ENCODE measurements at regions not wholly inside any gene's neighbourhood (a gene's known extent, or its start where the extent isn't known, plus 50 kb on each side); places are given as distances from the start of the nearest gene placed in this dataset.

GRCh38 chr15:69843276-69843899 lies 254.3 kb downstream of the TLE3 start:
- no peaks in the 10 kb centered on the region for H3K36me3 ChIP-seq
- H3K27ac ChIP-seq: no peak overlapping the region
- H3K4me3 ChIP-seq: no peak overlapping the region
- TF ChIP-seq POLR2A (IDR thresholded peaks at IDR 0.05) (no peak), EP300 (IDR thresholded peaks at IDR 0.05) (no peak)
- TF ChIP-seq, protein P1, sequence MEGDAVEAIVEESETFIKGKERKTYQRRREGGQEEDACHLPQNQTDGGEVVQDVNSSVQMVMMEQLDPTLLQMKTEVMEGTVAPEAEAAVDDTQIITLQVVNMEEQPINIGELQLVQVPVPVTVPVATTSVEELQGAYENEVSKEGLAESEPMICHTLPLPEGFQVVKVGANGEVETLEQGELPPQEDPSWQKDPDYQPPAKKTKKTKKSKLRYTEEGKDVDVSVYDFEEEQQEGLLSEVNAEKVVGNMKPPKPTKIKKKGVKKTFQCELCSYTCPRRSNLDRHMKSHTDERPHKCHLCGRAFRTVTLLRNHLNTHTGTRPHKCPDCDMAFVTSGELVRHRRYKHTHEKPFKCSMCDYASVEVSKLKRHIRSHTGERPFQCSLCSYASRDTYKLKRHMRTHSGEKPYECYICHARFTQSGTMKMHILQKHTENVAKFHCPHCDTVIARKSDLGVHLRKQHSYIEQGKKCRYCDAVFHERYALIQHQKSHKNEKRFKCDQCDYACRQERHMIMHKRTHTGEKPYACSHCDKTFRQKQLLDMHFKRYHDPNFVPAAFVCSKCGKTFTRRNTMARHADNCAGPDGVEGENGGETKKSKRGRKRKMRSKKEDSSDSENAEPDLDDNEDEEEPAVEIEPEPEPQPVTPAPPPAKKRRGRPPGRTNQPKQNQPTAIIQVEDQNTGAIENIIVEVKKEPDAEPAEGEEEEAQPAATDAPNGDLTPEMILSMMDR (IDR thresholded peaks at IDR 0.05): no peak
- WGBS, 2 donors: 62 to 75% methylated on average over 13 of the region's 13 CpGs
- H3K4me1 ChIP-seq: peaks cover 0 to 9% (median 0%) of the 10 kb centered on the region in 4 donors
- no peaks in the 10 kb centered on the region for H3K27me3 ChIP-seq
- H3K9me3 ChIP-seq: no peaks in the 10 kb centered on the region
- no peak for DNase-seq (ENCODE audit: low spot score in 2 of 2)

GRCh38 chr15:69843900-69844304 lies 253.8 kb downstream of the TLE3 start:
- Histone ChIP-seq H3K9me3 (no peaks in the 10 kb centered on the region), H3K4me1 (peaks cover 0 to 9% (median 0%) of the 10 kb centered on the region in 4 donors), H3K36me3 (no peaks in the 10 kb centered on the region), H3K27me3 (no peaks in the 10 kb centered on the region), H3K4me3 (no peak overlapping the region), H3K27ac (no peak overlapping the region)
- no peak for DNase-seq (ENCODE audit: low spot score in 2 of 2)
- WGBS, 2 donors: 84 to 88% methylated on average over 10 of the region's 10 CpGs
- no peak for TF ChIP-seq POLR2A (IDR thresholded peaks at IDR 0.05)
- TF ChIP-seq EP300 (IDR thresholded peaks at IDR 0.05): no peak
- TF ChIP-seq, protein P1 (IDR thresholded peaks at IDR 0.05): no peak

DNA sequence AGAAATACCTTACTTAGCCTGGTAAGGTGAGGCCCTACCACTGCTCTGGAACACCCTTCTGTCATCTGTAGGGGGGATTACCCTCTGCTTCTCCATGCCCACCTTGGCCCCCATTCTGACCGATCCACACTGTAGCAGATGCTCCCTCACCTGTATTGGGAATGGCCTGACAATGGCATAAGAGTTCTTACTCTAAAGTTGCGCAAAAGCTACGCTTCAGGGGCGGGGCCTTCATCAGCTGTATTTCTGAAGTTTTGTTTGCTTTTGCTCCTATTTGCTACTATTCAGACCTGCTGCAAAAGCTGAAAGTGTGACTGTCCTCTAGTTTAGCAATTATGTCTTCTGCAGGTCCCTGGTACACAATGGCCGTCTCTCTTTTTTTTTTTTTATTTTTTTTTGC lies 252.6 kb downstream of the TLE3 start:
- TF ChIP-seq EP300 (IDR thresholded peaks at IDR 0.05) (no peak), POLR2A (IDR thresholded peaks at IDR 0.05) (no peak)
- TF ChIP-seq, protein P1 (IDR thresholded peaks at IDR 0.05): no peak
- Histone ChIP-seq H3K4me3 (no peak overlapping the region), H3K27me3 (no peaks in the 10 kb centered on the region), H3K36me3 (no peaks in the 10 kb centered on the region), H3K4me1 (peaks cover 0 to 9% (median 0%) of the 10 kb centered on the region in 4 donors), H3K27ac (no peak overlapping the region), H3K9me3 (no peaks in the 10 kb centered on the region)
- DNase-seq (ENCODE audit: low spot score in 2 of 2): no peak
- 92 to 95% methylated on average over 5 of the region's 5 CpGs for WGBS, 2 donors

GRCh38 chr15:69847625-69848024 lies 250.1 kb downstream of the TLE3 start:
- Histone ChIP-seq H3K4me3 (no peak overlapping the region), H3K9me3 (no peaks in the 10 kb centered on the region), H3K27ac (no peak overlapping the region), H3K4me1 (no peaks in the 10 kb centered on the region), H3K36me3 (no peaks in the 10 kb centered on the region), H3K27me3 (no peaks in the 10 kb centered on the region)
- DNase-seq (ENCODE audit: low spot score in 2 of 2): no peak
- 75 to 82% methylated on average over 4 of the region's 4 CpGs for WGBS, 2 donors
- TF ChIP-seq, protein P1 (IDR thresholded peaks at IDR 0.05): no peak
- no peak for TF ChIP-seq EP300 (IDR thresholded peaks at IDR 0.05)
- no peak for TF ChIP-seq POLR2A (IDR thresholded peaks at IDR 0.05)

- no peaks in the 10 kb centered on the region for H3K27me3 ChIP-seq
- H3K36me3 ChIP-seq: no peaks in the 10 kb centered on the region
- no peak overlapping the region for H3K4me3 ChIP-seq
- no peaks in the 10 kb centered on the region for H3K4me1 ChIP-seq
- peaks cover 0 to 2% (median 0%) of the 10 kb centered on the region in 4 donors for H3K9me3 ChIP-seq
- no peak overlapping the region for H3K27ac ChIP-seq
- WGBS, 2 donors: 79 to 81% methylated on average over 6 of the region's 6 CpGs
- DNase-seq (ENCODE audit: low spot score in 2 of 2): no peak
- TF ChIP-seq EP300 (IDR thresholded peaks at IDR 0.05): no peak
- no peak for TF ChIP-seq POLR2A (IDR thresholded peaks at IDR 0.05)
- TF ChIP-seq, protein P1 (IDR thresholded peaks at IDR 0.05): no peak
Observed at GRCh38 chr15:69848096-69848495, 249.6 kb downstream of the TLE3 start.

Data from tibial nerve (tissue), 4 donors.